HG03457 (cell line): ENCODE measurements at regions not wholly inside any gene's neighbourhood (a gene's known extent, or its start where the extent isn't known, plus 50 kb on each side); places are given as distances from the start of the nearest gene placed in this dataset.
"Not testable (repeated sequence)": the region's sequence is repeated elsewhere in the genome, so short reads cannot be mapped to it uniquely, and the experiment has no call there.

Source experiments
- ATAC-seq: cut with Tn5 transposase; IDR thresholded peaks from one replicate; pipeline ENCODE4 v1.9.1; 2021; ENCODE audit warnings: moderate number of reproducible peaks; ENCODE audit not compliant: unreplicated experiment

- no peak for ATAC-seq
Observed at GRCh38 chr10:124248056-124249045, 155.0 kb upstream of the CHST15 start.

GRCh38 chr10:124245806-124246440 lies 152.5 kb upstream of the CHST15 start:
- ATAC-seq: no peak

GRCh38 chr10:124245191-124245590 lies 151.8 kb upstream of the CHST15 start:
- ATAC-seq: no peak

GRCh38 chr10:124244256-124244877 lies 151.0 kb upstream of the CHST15 start:
- ATAC-seq: no peak

GRCh38 chr10:124243702-124244121 lies 150.3 kb upstream of the CHST15 start:
- no peak for ATAC-seq

GRCh38 chr10:124242791-124243190 lies 149.4 kb upstream of the CHST15 start:
- ATAC-seq: no peak

GRCh38 chr10:124242365-124242764 lies 149.0 kb upstream of the CHST15 start:
- no peak for ATAC-seq

- ATAC-seq: not testable (repeated sequence)
Observed at GRCh38 chr10:124241510-124241909, 148.1 kb upstream of the CHST15 start.

GRCh38 chr10:124240839-124241291 lies 147.5 kb upstream of the CHST15 start:
- no peak for ATAC-seq

- ATAC-seq: no peak
Observed at GRCh38 chr10:124239696-124240095, 146.3 kb upstream of the CHST15 start.

- no peak for ATAC-seq
Observed at GRCh38 chr10:124239134-124239533, 145.7 kb upstream of the CHST15 start.

- no peak for ATAC-seq
Observed at GRCh38 chr10:124238367-124238766, 145.0 kb upstream of the CHST15 start.

- ATAC-seq: no peak
Observed at GRCh38 chr10:124237282-124237961, 144.0 kb upstream of the CHST15 start.

- no peak for ATAC-seq
Observed at GRCh38 chr10:124236816-124237215, 143.4 kb upstream of the CHST15 start.

- no peak for ATAC-seq
Observed at GRCh38 chr10:124236136-124236535, 142.7 kb upstream of the CHST15 start.

GRCh38 chr10:124235232-124235631 lies 141.8 kb upstream of the CHST15 start:
- no peak for ATAC-seq

GRCh38 chr10:124233546-124234138 lies 140.2 kb upstream of the CHST15 start:
- no peak for ATAC-seq

GRCh38 chr10:124232686-124233545 lies 139.5 kb upstream of the CHST15 start:
- no peak for ATAC-seq
